Gastroesophageal sphincter (tissue), 4 donors: ENCODE measurements at regions not wholly inside any gene's neighbourhood (a gene's known extent, or its start where the extent isn't known, plus 50 kb on each side); places are given as distances from the start of the nearest gene placed in this dataset.

ENCODE experiments used
- ATAC-seq: fragments of 150-250 bp; one replicate; pipeline ENCODE4 v1.9.1; 2016; ENCODE audit warnings: mild to moderate bottlenecking, moderate library complexity
- H3K27ac ChIP-seq, 4 donors: fragments of 200-600 bp; sonication (generic) in 3 of 4; 1 replicate in 3 of 4; 2 replicates in 1 of 4; pipeline ENCODE4 v1.5.1; 2016 to 2019
- H3K27me3 ChIP-seq: fragments of 200-600 bp; sonication (generic); one replicate; pipeline ENCODE4 v1.5.1; 2019
- H3K36me3 ChIP-seq, 2 donors: fragments of 200-600 bp; sonication (generic); one replicate each; pipeline ENCODE4 v1.5.1; 2019; ENCODE audit warnings: control low read depth in 1 of 2
- H3K4me1 ChIP-seq, 3 donors: fragments of 200-600 bp; sonication (generic); 1 replicate in 2 of 3; 2 replicates in 1 of 3; pipeline ENCODE4 v1.5.1; 2016 to 2019; ENCODE audit warnings: control low read depth in 2 of 3
- H3K4me3 ChIP-seq, 2 donors: fragments of 200-600 bp; sonication (generic); one replicate each; pipeline ENCODE4 v1.5.1; 2019; ENCODE audit warnings: mild to moderate bottlenecking in 1 of 2, moderate library complexity in 1 of 2
- H3K9me3 ChIP-seq, 3 donors: fragments of 200-600 bp; sonication (generic); one replicate each; pipeline ENCODE4 v1.5.1; 2017 to 2019; ENCODE audit warnings: control low read depth in 2 of 3
- EP300 ChIP-seq: sonication (generic); formaldehyde crosslinking; IDR thresholded peaks from one replicate; pipeline ENCODE4 v1.6.1; 2017; ENCODE audit warnings: antibody characterized with exemption, mild to moderate bottlenecking
- POLR2A ChIP-seq, 2 donors: fragments of 450-650 bp; IDR thresholded peaks; one replicate each; pipeline ENCODE4 v1.6.1; 2017; ENCODE audit warnings: antibody characterized with exemption in 2 of 2, mild to moderate bottlenecking in 2 of 2, moderate library complexity in 1 of 2
- POLR2AphosphoS5 ChIP-seq: sonication (generic); formaldehyde crosslinking; IDR thresholded peaks from one replicate; pipeline ENCODE4 v1.6.1; 2017; ENCODE audit warnings: antibody characterized with exemption
- WGBS, 2 donors: methylation state at CpG; one replicate each; pipeline ENCODE4 v1.1.5; 2018; ENCODE audit warnings: low coverage in 1 of 2; 5-methylcytosine and 5-hydroxymethylcytosine counted together
- TF ChIP-seq, protein P1 (sequence below), 4 experiments: fragments of 200-600 bp in 2 of 4; fragments of 450-650 bp in 2 of 4; sonication (generic) in 1 of 4; IDR thresholded peaks; one replicate each; pipeline ENCODE4 v1.5.1; 2017 to 2019; ENCODE audit warnings: antibody characterized with exemption in 4 of 4, mild to moderate bottlenecking in 2 of 4, moderate library complexity in 2 of 4

DNA sequence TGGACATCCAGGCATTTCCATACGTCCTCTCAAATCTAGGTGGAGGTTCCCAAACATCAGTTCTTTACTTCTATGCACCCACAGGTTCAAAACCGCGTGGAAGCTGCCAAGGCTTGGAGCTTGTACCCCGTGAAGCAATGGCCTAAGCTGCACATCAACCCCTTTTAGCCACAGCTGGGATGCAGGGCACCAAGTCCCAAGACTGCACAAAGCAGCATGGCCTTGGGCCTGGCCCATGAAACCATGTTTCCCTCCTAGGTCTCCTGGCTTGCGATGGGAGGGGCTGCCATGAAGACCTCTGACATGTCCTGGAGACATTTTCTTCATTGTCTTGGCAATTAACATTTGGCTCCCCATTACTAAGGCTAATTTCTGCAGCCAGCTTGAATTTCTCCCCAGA is 88.9 kb upstream of the CBLN4 start:
- peaks cover 0 to 14% (median 0%) of the 10 kb centered on the region in 3 donors for H3K9me3 ChIP-seq
- no peaks in the 10 kb centered on the region for H3K36me3 ChIP-seq
- ATAC-seq: no peak
- no peaks in the 10 kb centered on the region for H3K4me1 ChIP-seq
- H3K4me3 ChIP-seq: no peak overlapping the region
- TF ChIP-seq, protein P1, sequence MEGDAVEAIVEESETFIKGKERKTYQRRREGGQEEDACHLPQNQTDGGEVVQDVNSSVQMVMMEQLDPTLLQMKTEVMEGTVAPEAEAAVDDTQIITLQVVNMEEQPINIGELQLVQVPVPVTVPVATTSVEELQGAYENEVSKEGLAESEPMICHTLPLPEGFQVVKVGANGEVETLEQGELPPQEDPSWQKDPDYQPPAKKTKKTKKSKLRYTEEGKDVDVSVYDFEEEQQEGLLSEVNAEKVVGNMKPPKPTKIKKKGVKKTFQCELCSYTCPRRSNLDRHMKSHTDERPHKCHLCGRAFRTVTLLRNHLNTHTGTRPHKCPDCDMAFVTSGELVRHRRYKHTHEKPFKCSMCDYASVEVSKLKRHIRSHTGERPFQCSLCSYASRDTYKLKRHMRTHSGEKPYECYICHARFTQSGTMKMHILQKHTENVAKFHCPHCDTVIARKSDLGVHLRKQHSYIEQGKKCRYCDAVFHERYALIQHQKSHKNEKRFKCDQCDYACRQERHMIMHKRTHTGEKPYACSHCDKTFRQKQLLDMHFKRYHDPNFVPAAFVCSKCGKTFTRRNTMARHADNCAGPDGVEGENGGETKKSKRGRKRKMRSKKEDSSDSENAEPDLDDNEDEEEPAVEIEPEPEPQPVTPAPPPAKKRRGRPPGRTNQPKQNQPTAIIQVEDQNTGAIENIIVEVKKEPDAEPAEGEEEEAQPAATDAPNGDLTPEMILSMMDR (IDR thresholded peaks at IDR 0.05): no peak
- TF ChIP-seq EP300: no peak
- no peak for TF ChIP-seq POLR2AphosphoS5
- no peak for TF ChIP-seq POLR2A (IDR thresholded peaks at IDR 0.05)
- peaks cover 2% of the 10 kb centered on the region for H3K27me3 ChIP-seq
- WGBS, 2 donors: 73% methylated on average over 2 of the region's 5 CpGs; no CpG with 5 or more reads in 1 of the 2 donors
- H3K27ac ChIP-seq: no peak overlapping the region

DNA sequence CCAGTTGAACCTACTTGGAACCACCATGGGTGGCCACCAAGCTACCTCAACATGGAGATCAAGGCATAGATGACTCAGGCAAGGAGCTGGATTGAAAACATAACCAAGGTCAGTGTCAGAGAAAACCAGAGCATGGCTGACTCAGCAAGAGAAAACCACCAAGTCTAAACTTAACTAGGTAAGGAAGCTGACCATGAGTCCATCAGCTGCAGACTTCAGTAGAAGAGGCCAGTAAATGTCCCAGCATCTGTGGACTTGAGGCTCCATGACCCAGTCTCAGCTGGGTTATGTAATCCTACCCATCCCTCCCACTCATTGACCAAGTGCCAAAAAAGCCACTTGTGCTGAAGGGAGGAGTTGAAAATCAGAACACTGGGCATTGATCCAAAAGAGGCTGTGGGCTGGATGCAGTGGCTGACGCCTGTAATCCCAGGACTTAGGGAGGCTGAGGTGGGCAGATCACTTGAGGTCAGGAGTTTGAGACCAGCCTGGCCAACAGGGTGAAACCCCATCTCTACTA is 93.7 kb upstream of the CBLN4 start:
- Histone ChIP-seq H3K27me3 (peaks cover 2% of the 10 kb centered on the region), H3K4me3 (no peak overlapping the region), H3K4me1 (no peaks in the 10 kb centered on the region), H3K9me3 (peaks cover 0 to 20% (median 0%) of the 10 kb centered on the region in 3 donors), H3K36me3 (no peaks in the 10 kb centered on the region), H3K27ac (no peak overlapping the region)
- 20% methylated on average over 1 of the region's 1 CpG; no CpG with 5 or more reads in 1 of the 2 donors for WGBS, 2 donors
- ATAC-seq: no peak
- TF ChIP-seq, protein P1 (IDR thresholded peaks at IDR 0.05): no peak
- TF ChIP-seq POLR2AphosphoS5 (no peak), EP300 (no peak), POLR2A (IDR thresholded peaks at IDR 0.05) (no peak)

DNA sequence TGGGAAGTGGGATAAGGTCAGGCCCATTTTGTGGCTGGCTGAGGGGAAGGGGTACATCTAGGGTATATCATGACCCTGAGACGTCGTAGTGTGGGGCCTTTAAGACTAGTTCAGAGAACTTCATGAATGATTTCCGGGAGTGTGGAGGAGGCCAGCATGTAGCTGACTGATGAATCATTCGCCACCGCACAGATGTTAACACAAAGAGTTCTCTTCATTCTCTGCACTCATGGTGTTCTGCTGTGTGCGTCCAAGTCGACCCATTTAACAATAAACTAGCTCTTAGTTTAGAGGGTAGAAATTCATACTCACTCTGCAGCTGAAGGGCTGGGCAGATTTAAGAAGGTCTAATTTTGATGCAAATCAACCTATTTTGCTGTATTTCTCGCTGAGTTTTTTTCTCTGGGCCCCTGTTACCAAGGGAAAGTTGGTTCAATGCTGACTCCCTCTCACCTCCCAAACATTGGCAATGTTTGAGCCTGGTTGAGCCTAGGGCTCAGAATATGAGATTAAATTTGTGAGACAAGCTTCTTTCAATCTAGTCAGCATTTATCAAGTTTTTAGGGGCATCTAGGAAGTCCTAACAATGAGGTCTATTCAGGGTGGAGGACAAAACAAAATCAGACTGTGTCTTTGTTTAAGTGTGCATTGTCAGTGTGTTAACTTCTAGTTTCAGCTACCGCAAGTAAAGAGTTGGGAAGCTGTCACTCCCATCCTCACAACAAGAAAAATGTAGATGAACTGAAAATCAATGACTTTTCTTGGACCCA is 106.8 kb upstream of the CBLN4 start:
- Histone ChIP-seq H3K4me1 (no peaks in the 10 kb centered on the region), H3K36me3 (no peaks in the 10 kb centered on the region), H3K4me3 (no peak overlapping the region), H3K27ac (no peak overlapping the region), H3K27me3 (no peaks in the 10 kb centered on the region), H3K9me3 (no peaks in the 10 kb centered on the region)
- no peak for TF ChIP-seq EP300
- TF ChIP-seq, protein P1 (IDR thresholded peaks at IDR 0.05): no peak
- ATAC-seq: no peak
- 70 to 75% methylated on average over 8 of the region's 9 CpGs for WGBS, 2 donors

DNA sequence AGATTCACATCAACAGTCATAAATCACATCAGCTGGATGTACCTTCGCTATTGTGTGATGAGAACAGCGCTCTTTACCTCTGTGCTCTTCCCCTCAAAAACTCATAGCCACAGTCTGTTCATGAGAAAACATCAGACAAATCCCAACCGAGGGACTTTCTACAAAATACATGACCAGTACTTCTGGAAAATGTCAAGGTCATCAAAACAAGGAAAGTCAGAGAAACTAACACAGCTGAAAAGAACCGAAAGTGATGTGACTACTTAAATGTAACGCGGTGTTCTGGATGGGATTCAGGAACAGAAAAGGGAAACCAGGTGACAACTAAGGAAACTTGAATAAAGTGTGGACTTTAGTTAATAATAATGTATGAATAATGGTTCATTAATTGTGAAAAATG is 112.0 kb upstream of the CBLN4 start:
- TF ChIP-seq POLR2A (IDR thresholded peaks at IDR 0.05) (no peak), EP300 (no peak), POLR2AphosphoS5 (no peak)
- TF ChIP-seq, protein P1 (IDR thresholded peaks at IDR 0.05): no peak
- 53 to 69% methylated on average over 6 of the region's 6 CpGs for WGBS, 2 donors
- no peaks in the 10 kb centered on the region for H3K9me3 ChIP-seq
- no peak overlapping the region for H3K27ac ChIP-seq
- H3K4me1 ChIP-seq: no peaks in the 10 kb centered on the region
- H3K4me3 ChIP-seq: no peak overlapping the region
- no peak for ATAC-seq
- no peaks in the 10 kb centered on the region for H3K27me3 ChIP-seq
- H3K36me3 ChIP-seq: no peaks in the 10 kb centered on the region

DNA sequence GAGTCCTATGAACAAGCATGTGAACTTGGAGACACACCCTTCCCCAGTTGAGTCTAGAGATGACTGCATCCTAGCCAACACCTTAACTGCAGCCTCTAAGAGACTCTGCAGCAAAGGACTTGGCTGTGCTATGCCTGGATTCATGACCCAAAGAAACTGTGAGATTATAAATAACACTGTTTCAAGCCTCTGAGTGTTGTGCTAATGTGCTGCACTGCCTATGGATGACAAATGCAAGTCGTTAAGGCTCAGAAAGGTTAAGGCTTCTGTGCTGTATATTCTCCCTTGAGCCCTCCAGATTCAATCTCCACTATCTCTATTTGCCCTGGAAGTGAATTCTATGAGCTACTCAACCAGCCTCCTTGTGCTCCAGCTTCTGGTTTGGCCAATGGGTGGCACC is 116.5 kb upstream of the CBLN4 start:
- ATAC-seq: no peak
- TF ChIP-seq EP300 (no peak), POLR2AphosphoS5 (no peak), POLR2A (IDR thresholded peaks at IDR 0.05) (no peak)
- TF ChIP-seq, protein P1 (IDR thresholded peaks at IDR 0.05): no peak
- Histone ChIP-seq H3K4me3 (no peak overlapping the region), H3K9me3 (no peaks in the 10 kb centered on the region), H3K36me3 (no peaks in the 10 kb centered on the region), H3K27ac (no peak overlapping the region), H3K4me1 (no peaks in the 10 kb centered on the region), H3K27me3 (no peaks in the 10 kb centered on the region)
- WGBS, 2 donors: 38 to 86% methylated on average over 1 of the region's 1 CpG
